ENCODE measurements at regions not wholly inside any gene's neighbourhood (a gene's known extent, or its start where the extent isn't known, plus 50 kb on each side); places are given as distances from the start of the nearest gene placed in this dataset.

DNA sequence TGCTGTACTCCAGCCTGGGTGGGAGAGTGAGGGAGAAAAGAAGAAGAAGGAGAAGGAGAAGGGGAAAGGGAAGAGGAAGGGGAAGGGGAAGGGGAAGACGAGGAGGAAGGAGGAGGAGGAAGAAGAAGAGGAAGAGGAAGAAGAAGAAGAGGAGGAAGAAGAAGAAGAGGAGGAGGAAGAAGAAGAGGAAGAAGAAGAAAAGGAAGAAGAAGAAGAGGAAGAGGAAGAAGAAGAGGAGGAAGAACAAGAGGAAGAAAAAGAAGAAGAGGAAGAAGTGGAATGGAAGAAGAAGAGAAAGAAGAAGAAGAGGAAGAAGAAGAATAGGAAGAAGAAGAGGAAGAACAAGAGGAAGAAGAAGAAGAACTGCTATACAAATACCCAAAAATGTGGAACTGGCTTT, 507.4 kb upstream of the TMPO start:
- Histone ChIP-seq H3K9ac (ENCODE audit: low read depth, low read length) (no peak overlapping the region), H3K4me3 (ENCODE audit: low read depth, low read length) (no peak overlapping the region), H3K27ac (ENCODE audit: low read depth, low read length) (no peak overlapping the region), H3K36me3 (ENCODE audit: control insufficient read depth, insufficient read depth, low read length) (no peaks in the 10 kb centered on the region), H3K27me3 (ENCODE audit: control insufficient read depth, insufficient read depth, low read length) (no peaks in the 10 kb centered on the region), H3K9me3 (ENCODE audit: control insufficient read depth, insufficient read depth, low read length) (no peaks in the 10 kb centered on the region), H3K4me1 (ENCODE audit: control insufficient read depth, insufficient read depth, low read length) (no peaks in the 10 kb centered on the region; the same call in 1 of the 2 replicates)

DNA sequence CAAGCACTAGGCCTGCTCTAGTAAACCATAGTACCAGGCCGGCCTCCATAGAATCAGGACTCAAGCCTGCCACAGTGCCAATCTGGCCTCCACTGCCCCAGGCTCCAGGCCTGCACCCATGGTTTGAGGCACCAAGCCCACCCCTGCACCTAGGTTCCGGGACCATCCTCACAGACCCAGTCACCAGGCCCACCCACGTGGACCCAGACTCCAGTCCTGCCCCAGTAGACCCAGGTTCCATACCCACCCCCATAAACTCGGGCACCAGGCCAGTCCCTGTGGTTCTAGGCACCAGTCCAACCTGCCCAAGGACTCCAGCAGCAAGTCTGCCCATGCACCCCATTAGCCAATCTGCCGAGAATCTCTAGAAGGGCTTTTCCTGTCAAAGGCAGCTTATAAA, 501.8 kb upstream of the TMPO start:
- no peak overlapping the region for H3K4me3 ChIP-seq (ENCODE audit: low read depth, low read length)
- H3K36me3 ChIP-seq (ENCODE audit: control insufficient read depth, insufficient read depth, low read length), result no peaks in the 10 kb centered on the region
- H3K4me1 ChIP-seq (ENCODE audit: control insufficient read depth, insufficient read depth, low read length), result no peaks in the 10 kb centered on the region
- H3K9ac ChIP-seq (ENCODE audit: low read depth, low read length), result no peak overlapping the region
- no peaks in the 10 kb centered on the region for H3K9me3 ChIP-seq (ENCODE audit: control insufficient read depth, insufficient read depth, low read length)
- H3K27me3 ChIP-seq (ENCODE audit: control insufficient read depth, insufficient read depth, low read length), result no peaks in the 10 kb centered on the region
- H3K27ac ChIP-seq (ENCODE audit: low read depth, low read length), result no peak overlapping the region

DNA sequence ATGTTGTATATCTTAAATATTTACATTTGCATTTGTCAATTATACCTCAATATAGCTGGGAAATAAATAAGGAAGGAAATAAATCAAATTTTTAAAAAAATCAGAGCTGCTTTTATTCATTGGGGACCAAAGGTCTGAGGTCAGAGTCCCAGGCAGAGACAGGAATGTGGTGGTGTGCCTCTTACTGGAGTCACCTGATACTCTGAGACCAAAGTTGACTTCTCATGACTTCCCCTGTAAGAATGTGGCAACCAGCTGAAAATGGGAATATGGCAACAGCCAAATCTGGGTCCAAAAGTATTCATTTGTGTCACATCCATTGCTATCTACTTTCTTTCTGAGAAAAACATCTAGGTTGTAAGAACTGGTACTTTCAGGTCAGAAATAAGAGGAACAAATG, 496.6 kb upstream of the TMPO start:
- Histone ChIP-seq H3K4me3 (ENCODE audit: low read depth, low read length) (no peak overlapping the region), H3K4me1 (ENCODE audit: control insufficient read depth, insufficient read depth, low read length) (no peaks in the 10 kb centered on the region), H3K9ac (ENCODE audit: low read depth, low read length) (no peak overlapping the region), H3K36me3 (ENCODE audit: control insufficient read depth, insufficient read depth, low read length) (no peaks in the 10 kb centered on the region), H3K9me3 (ENCODE audit: control insufficient read depth, insufficient read depth, low read length) (no peaks in the 10 kb centered on the region), H3K27me3 (ENCODE audit: control insufficient read depth, insufficient read depth, low read length) (no peaks in the 10 kb centered on the region), H3K27ac (ENCODE audit: low read depth, low read length) (no peak overlapping the region)

DNA sequence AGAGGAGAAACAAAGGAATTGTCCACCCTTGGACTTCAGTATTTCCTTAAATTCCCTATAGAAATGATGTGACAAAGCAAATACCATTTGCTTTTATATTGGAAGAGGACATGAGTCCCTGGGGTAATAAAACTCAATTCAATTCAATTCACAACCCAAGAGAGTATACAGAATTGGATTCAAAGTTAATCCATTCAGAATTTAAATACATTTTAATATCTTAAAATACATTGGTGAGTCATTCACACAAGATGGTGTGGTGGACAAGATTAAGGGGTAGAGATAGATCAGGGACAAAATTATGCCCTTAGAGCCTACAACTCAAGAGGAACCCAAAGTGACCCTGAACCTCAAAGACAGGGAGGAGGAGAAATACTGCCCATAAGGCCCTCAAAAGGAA, 495.0 kb upstream of the TMPO start:
- no peaks in the 10 kb centered on the region for H3K4me1 ChIP-seq (ENCODE audit: control insufficient read depth, insufficient read depth, low read length)
- no peaks in the 10 kb centered on the region for H3K36me3 ChIP-seq (ENCODE audit: control insufficient read depth, insufficient read depth, low read length)
- no peak overlapping the region for H3K9ac ChIP-seq (ENCODE audit: low read depth, low read length)
- no peaks in the 10 kb centered on the region for H3K9me3 ChIP-seq (ENCODE audit: control insufficient read depth, insufficient read depth, low read length)
- H3K27ac ChIP-seq (ENCODE audit: low read depth, low read length), result no peak overlapping the region
- H3K4me3 ChIP-seq (ENCODE audit: low read depth, low read length), result no peak overlapping the region
- H3K27me3 ChIP-seq (ENCODE audit: control insufficient read depth, insufficient read depth, low read length), result no peaks in the 10 kb centered on the region

DNA sequence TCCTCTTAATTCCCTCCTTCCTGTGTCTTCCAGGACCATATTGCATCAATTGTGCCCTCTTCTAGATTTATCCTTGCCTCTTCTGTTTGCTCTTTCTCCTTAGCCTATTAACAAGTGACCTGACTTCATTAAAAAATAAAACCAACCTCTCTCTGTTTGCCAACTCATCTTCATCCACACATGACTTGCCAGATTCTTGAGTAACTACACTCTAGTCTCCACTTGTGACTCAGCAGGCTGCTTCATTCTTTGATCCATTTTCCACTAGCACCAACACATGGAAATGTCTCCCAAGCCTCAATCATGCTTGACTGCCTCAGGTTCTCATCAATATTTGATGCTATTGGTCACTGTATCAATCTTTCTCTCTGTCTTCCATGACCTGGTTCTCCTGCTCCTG, 492.4 kb upstream of the TMPO start:
- H3K27me3 ChIP-seq (ENCODE audit: control insufficient read depth, insufficient read depth, low read length), result no peaks in the 10 kb centered on the region
- no peaks in the 10 kb centered on the region for H3K9me3 ChIP-seq (ENCODE audit: control insufficient read depth, insufficient read depth, low read length)
- no peak overlapping the region for H3K27ac ChIP-seq (ENCODE audit: low read depth, low read length)
- H3K36me3 ChIP-seq (ENCODE audit: control insufficient read depth, insufficient read depth, low read length), result no peaks in the 10 kb centered on the region
- no peaks in the 10 kb centered on the region for H3K4me1 ChIP-seq (ENCODE audit: control insufficient read depth, insufficient read depth, low read length)
- H3K9ac ChIP-seq (ENCODE audit: low read depth, low read length), result no peak overlapping the region
- no peak overlapping the region for H3K4me3 ChIP-seq (ENCODE audit: low read depth, low read length)

DNA sequence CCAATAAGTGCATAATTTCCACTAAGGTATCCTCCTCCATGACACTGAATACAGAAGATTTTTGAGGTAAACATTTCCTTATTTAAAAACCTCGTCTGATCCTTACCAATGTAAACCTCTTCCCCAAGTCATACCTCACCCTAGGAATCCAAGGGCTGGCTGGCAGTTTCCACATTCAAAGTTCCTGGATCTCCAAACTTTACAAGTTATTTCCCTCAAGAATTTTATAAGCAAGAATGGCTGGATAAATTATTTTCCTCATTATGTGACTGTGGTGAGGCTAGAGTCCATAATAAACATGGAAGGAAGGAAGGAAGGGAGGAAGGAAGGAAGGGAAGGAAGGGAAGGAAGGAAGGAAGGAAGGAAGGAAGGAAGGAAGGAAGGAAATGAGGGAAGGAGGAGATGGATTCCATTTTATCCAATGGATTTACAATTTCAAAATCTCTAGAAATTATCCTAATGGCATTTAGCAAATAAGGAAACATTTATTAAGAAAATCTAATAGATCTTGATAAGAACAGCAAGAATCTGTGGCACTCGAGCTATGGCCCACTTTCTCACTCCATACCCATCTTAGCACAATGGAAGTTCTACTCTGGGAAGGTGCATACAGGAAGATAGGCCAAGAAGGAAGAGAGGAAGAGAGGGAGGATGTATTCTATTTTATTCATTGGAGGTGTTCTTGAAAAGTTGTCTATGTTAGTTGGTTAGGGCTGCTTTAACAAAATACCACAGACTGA, 477.8 kb upstream of the TMPO start:
- H3K27me3 ChIP-seq (ENCODE audit: control insufficient read depth, insufficient read depth, low read length), result no peaks in the 10 kb centered on the region
- no peaks in the 10 kb centered on the region for H3K36me3 ChIP-seq (ENCODE audit: control insufficient read depth, insufficient read depth, low read length)
- H3K27ac ChIP-seq (ENCODE audit: low read depth, low read length), result no peak overlapping the region
- no peak overlapping the region for H3K9ac ChIP-seq (ENCODE audit: low read depth, low read length)
- 0 out of 2 replicates have a peak, but pooled peaks cover 7% of the 10 kb centered on the region for H3K9me3 ChIP-seq (ENCODE audit: control insufficient read depth, insufficient read depth, low read length)
- no peak overlapping the region for H3K4me3 ChIP-seq (ENCODE audit: low read depth, low read length)
- H3K4me1 ChIP-seq (ENCODE audit: control insufficient read depth, insufficient read depth, low read length), result no peaks in the 10 kb centered on the region

DNA sequence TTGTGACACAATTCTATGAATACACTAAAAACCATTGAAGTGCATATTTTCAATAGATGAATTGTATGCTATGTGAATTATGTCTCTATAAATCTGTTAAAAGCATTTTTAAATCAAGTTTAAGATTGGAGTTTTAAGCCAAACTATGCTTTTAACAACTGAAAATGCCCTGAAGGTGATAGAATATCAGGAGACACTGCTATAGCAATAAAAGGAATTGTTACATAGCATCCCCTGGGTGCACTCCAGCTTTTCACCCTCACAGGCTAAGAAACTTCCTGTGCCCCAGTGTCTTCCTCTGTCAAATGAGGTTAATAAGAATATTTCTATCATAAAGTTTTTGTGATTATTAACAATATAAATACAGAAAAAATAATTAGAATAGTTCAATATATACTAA, 472.7 kb upstream of the TMPO start:
- H3K9ac ChIP-seq (ENCODE audit: low read depth, low read length), result no peak overlapping the region
- H3K27ac ChIP-seq (ENCODE audit: low read depth, low read length), result no peak overlapping the region
- H3K4me1 ChIP-seq (ENCODE audit: control insufficient read depth, insufficient read depth, low read length), result no peaks in the 10 kb centered on the region
- H3K36me3 ChIP-seq (ENCODE audit: control insufficient read depth, insufficient read depth, low read length), result no peaks in the 10 kb centered on the region
- no peak overlapping the region for H3K4me3 ChIP-seq (ENCODE audit: low read depth, low read length)
- 0 out of 2 replicates have a peak, but pooled peaks cover 7% of the 10 kb centered on the region for H3K9me3 ChIP-seq (ENCODE audit: control insufficient read depth, insufficient read depth, low read length)
- no peaks in the 10 kb centered on the region for H3K27me3 ChIP-seq (ENCODE audit: control insufficient read depth, insufficient read depth, low read length)

DNA sequence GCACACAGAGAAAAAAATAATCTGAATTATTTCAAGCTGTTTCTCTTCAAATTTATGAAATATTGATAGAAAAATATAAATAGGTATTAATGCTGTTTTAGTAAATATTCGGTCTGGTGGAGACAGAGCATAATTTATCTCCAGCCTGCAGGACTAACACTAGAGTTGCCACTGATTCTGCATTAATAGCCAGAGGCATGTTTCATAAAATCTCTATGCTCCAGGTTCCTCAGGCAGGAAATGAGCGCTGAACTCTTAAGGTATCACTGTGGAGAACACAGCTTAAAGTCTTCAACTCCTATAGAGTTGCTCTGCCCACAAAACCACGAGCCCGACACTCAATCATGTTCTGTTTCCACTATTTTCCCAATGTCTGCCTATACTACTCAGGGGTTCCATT, 470.0 kb upstream of the TMPO start:
- Histone ChIP-seq H3K27ac (ENCODE audit: low read depth, low read length) (no peak overlapping the region), H3K9ac (ENCODE audit: low read depth, low read length) (no peak overlapping the region), H3K36me3 (ENCODE audit: control insufficient read depth, insufficient read depth, low read length) (no peaks in the 10 kb centered on the region), H3K4me1 (ENCODE audit: control insufficient read depth, insufficient read depth, low read length) (no peaks in the 10 kb centered on the region), H3K27me3 (ENCODE audit: control insufficient read depth, insufficient read depth, low read length) (no peaks in the 10 kb centered on the region), H3K9me3 (ENCODE audit: control insufficient read depth, insufficient read depth, low read length) (no peaks in the 10 kb centered on the region), H3K4me3 (ENCODE audit: low read depth, low read length) (no peak overlapping the region)

DNA sequence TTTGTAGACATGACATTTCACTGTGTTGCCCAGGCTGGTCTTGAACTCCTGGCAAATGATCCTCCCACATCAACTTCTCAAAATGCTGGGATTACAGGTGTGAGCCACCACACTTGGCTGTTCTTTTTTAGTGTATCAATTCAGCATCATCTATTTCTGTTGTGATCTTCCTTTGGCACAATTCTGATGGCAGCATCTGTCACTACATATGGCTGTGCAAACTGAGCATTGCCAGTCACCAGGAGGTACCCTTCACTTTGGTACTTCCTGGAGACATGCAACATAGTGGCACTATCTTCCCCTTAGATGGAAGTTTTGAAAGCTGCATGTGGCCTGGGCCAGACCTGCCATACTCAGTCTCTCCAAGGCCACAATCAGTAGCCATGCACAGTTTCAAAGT, 467.1 kb upstream of the TMPO start:
- Histone ChIP-seq H3K27me3 (ENCODE audit: control insufficient read depth, insufficient read depth, low read length) (no peaks in the 10 kb centered on the region), H3K9me3 (ENCODE audit: control insufficient read depth, insufficient read depth, low read length) (no peaks in the 10 kb centered on the region), H3K4me3 (ENCODE audit: low read depth, low read length) (no peak overlapping the region), H3K4me1 (ENCODE audit: control insufficient read depth, insufficient read depth, low read length) (no peaks in the 10 kb centered on the region), H3K9ac (ENCODE audit: low read depth, low read length) (no peak overlapping the region), H3K36me3 (ENCODE audit: control insufficient read depth, insufficient read depth, low read length) (no peaks in the 10 kb centered on the region), H3K27ac (ENCODE audit: low read depth, low read length) (no peak overlapping the region)

DNA sequence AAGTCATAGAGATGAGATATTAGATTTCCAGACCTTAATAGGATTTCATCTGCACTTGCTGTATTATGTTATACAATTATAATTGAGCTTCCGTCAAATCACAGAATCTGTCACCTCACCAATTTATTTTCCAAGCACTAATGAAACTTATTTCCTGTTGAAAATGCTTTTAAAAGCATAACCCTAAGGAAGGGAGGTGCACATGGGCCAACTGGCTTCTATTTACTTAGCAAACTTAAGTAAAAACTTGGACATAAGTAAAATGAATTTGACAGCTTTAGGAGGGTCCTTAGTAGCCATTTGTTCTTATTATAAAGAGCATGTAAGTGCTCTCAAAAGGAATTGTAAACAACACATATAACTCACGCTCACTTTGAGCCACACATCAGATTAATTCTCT, 462.2 kb upstream of the TMPO start:
- H3K9ac ChIP-seq (ENCODE audit: low read depth, low read length), result no peak overlapping the region
- no peaks in the 10 kb centered on the region for H3K27me3 ChIP-seq (ENCODE audit: control insufficient read depth, insufficient read depth, low read length)
- H3K9me3 ChIP-seq (ENCODE audit: control insufficient read depth, insufficient read depth, low read length), result no peaks in the 10 kb centered on the region
- no peak overlapping the region for H3K27ac ChIP-seq (ENCODE audit: low read depth, low read length)
- H3K4me3 ChIP-seq (ENCODE audit: low read depth, low read length), result no peak overlapping the region
- H3K4me1 ChIP-seq (ENCODE audit: control insufficient read depth, insufficient read depth, low read length), result peaks cover 9% of the 10 kb centered on the region
- H3K36me3 ChIP-seq (ENCODE audit: control insufficient read depth, insufficient read depth, low read length), result no peaks in the 10 kb centered on the region

DNA sequence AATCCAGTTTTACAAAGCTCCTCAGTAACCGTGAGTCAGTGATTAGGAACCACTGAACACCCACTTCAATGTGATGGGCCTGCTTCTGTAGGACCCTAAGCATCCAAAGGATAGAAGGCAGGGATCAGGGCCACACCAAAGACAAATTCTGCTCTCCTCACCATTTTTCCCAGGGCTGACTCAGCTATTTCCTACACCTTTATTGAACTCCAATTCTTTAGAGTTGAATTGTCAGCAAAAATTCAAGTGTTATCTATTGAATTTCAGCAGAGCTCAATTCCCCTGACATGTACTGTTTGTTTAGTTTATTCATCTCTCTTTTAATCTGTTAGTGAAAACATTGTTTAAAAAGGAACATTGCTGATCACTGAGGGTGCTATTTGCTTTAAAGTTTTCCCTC, 457.7 kb upstream of the TMPO start:
- Histone ChIP-seq H3K4me3 (ENCODE audit: low read depth, low read length) (no peak overlapping the region), H3K4me1 (ENCODE audit: control insufficient read depth, insufficient read depth, low read length) (peaks cover 9% of the 10 kb centered on the region), H3K36me3 (ENCODE audit: control insufficient read depth, insufficient read depth, low read length) (no peaks in the 10 kb centered on the region), H3K27ac (ENCODE audit: low read depth, low read length) (no peak overlapping the region), H3K9ac (ENCODE audit: low read depth, low read length) (no peak overlapping the region), H3K9me3 (ENCODE audit: control insufficient read depth, insufficient read depth, low read length) (no peaks in the 10 kb centered on the region), H3K27me3 (ENCODE audit: control insufficient read depth, insufficient read depth, low read length) (no peaks in the 10 kb centered on the region)

Data from HUES48 (cell line).